H1 (cell line): ENCODE measurements at regions not wholly inside any gene's neighbourhood (a gene's known extent, or its start where the extent isn't known, plus 50 kb on each side); places are given as distances from the start of the nearest gene placed in this dataset.

ENCODE experiments used
- CTCF ChIA-PET: fragments of 300-600 bp; sonication (Branson Sonifier 250); formaldehyde crosslinking; loops from one replicate; lab custom pipeline; 2021; ENCODE audit not compliant: partially characterized antibody; lab: Charles Lee
- POLR2A ChIA-PET: fragments of 300-600 bp; sonication (Branson Sonifier 250); formaldehyde crosslinking; loops from one replicate; lab custom pipeline; 2021; ENCODE audit warnings: inconsistent platforms; ENCODE audit not compliant: partially characterized antibody; lab: Charles Lee
- DNase-seq, 2 experiments: peaks; one replicate each; pipeline versions ENCODE4 v3.0.0 to v3.0.0-alpha.2; 2010 to 2022; ENCODE audit warnings: low spot score in 2 of 2, low read depth in 1 of 2, mixed read lengths in 1 of 2
- FAIRE-seq: peaks from 2 replicates; lab custom pipeline; 2011; peaks lifted over from hg19 to GRCh38; lab: Jason Lieb, UNC
- H2AFZ ChIP-seq: 2 replicates; pipeline ENCODE4 v1.8.1; 2012; ENCODE audit warnings: low read length, inconsistent platforms
- H2AK5ac ChIP-seq: 2 replicates; pipeline ENCODE4 v1.6.1; 2013; ENCODE audit warnings: low read depth, low read length
- H2BK120ac ChIP-seq: replicated peaks from 2 replicates; pipeline ENCODE3; 2013; ENCODE audit warnings: low read depth, low read length, inconsistent platforms
- H2BK12ac ChIP-seq: 2 replicates; pipeline ENCODE4 v1.6.1; 2013; ENCODE audit warnings: low read depth, low read length
- H2BK15ac ChIP-seq: 2 replicates; pipeline ENCODE4 v1.6.1; 2013; ENCODE audit warnings: low read length
- H2BK20ac ChIP-seq: 2 replicates; pipeline ENCODE4 v1.6.1; 2013; ENCODE audit warnings: low read length
- H2BK5ac ChIP-seq: 2 replicates; pipeline ENCODE4 v1.6.1; 2013; ENCODE audit warnings: low read depth, low read length
- H3K14ac ChIP-seq: 2 replicates; pipeline ENCODE4 v1.6.1; 2013; ENCODE audit warnings: inconsistent platforms; ENCODE audit not compliant: insufficient read length
- H3K18ac ChIP-seq: 2 replicates; pipeline ENCODE4 v1.6.1; 2013; ENCODE audit warnings: low read length; ENCODE audit errors: extremely low read depth
- H3K23ac ChIP-seq: 2 replicates; pipeline ENCODE4 v1.6.1; 2013; ENCODE audit warnings: inconsistent platforms; ENCODE audit not compliant: insufficient read length
- H3K23me2 ChIP-seq: 2 replicates; pipeline ENCODE4 v1.6.1; 2013; ENCODE audit warnings: low read depth, low read length
- H3K27ac ChIP-seq: 2 replicates; pipeline ENCODE4 v1.6.1; 2011; ENCODE audit warnings: low read depth, low read length, inconsistent platforms
- H3K27me3 ChIP-seq, 4 experiments: replicated peaks in 1 of 4; 1 replicate in 1 of 4; 2 replicates in 3 of 4; pipeline versions ENCODE4 v1.6.1 to v1.8.1; 2011 to 2013; ENCODE audit warnings: low read length in 3 of 4, mild to moderate bottlenecking in 3 of 4, inconsistent platforms in 2 of 4, mixed read lengths in 2 of 4, moderate library complexity in 1 of 4; ENCODE audit not compliant: control insufficient read depth in 3 of 4, insufficient read depth in 3 of 4; ENCODE audit errors: extremely low read depth in 1 of 4
- H3K36me3 ChIP-seq, 4 experiments: 2 replicates each; pipeline versions ENCODE4 v1.6.1 to v1.8.1; 2011 to 2013; ENCODE audit warnings: mild to moderate bottlenecking in 4 of 4, low read length in 3 of 4, moderate library complexity in 2 of 4, control low read depth in 1 of 4, inconsistent platforms in 1 of 4; ENCODE audit not compliant: insufficient read depth in 4 of 4, control insufficient read depth in 2 of 4
- H3K4ac ChIP-seq: replicated peaks from 2 replicates; pipeline ENCODE3; 2013; ENCODE audit warnings: low read length, low read depth, mixed read lengths, inconsistent platforms; ENCODE audit not compliant: insufficient read length
- H3K4me1 ChIP-seq, 4 experiments: replicated peaks in 1 of 4; 1 replicate in 1 of 4; 2 replicates in 3 of 4; pipeline versions ENCODE4 v1.6.1 to v1.8.1; 2011 to 2013; ENCODE audit warnings: low read length in 3 of 4, inconsistent platforms in 2 of 4, mixed read lengths in 1 of 4; ENCODE audit not compliant: insufficient read depth in 4 of 4, control insufficient read depth in 3 of 4
- H3K4me2 ChIP-seq, 2 experiments: 2 replicates each; pipeline versions ENCODE4 v1.6.1 to v1.8.1; 2011 to 2013; ENCODE audit warnings: low read depth in 2 of 2, low read length in 2 of 2, control low read depth in 1 of 2, inconsistent platforms in 1 of 2, mild to moderate bottlenecking in 1 of 2; ENCODE audit not compliant: insufficient read depth in 1 of 2
- H3K4me3 ChIP-seq, 4 experiments: fragments of 200-600, 300-600 bp in 1 of 4; sonication (generic), shearing (Covaris generic), sonication (Bioruptor Twin) in 1 of 4; 2 replicates each; pipeline versions ENCODE4 v1.5.1 to v1.8.1; 2011 to 2016; ENCODE audit warnings: low read length in 4 of 4, low read depth in 3 of 4, control low read depth in 2 of 4, inconsistent platforms in 2 of 4, mild to moderate bottlenecking in 2 of 4, mixed read lengths in 1 of 4, moderate library complexity in 1 of 4; ENCODE audit not compliant: insufficient read depth in 2 of 4; ENCODE audit errors: extremely low read depth in 1 of 4
- H3K56ac ChIP-seq: replicated peaks from 2 replicates; pipeline ENCODE3; 2013; ENCODE audit warnings: low read depth, mild to moderate bottlenecking, mixed read lengths, low read length, inconsistent platforms; ENCODE audit not compliant: insufficient read length
- H3K79me1 ChIP-seq: 2 replicates; pipeline ENCODE4 v1.6.1; 2013; ENCODE audit warnings: low read depth, low read length, control low read depth
- H3K79me2 ChIP-seq, 2 experiments: 2 replicates each; pipeline versions ENCODE4 v1.6.1 to v1.8.1; 2012 to 2013; ENCODE audit warnings: low read length in 2 of 2, mild to moderate bottlenecking in 2 of 2, inconsistent platforms in 1 of 2; ENCODE audit not compliant: insufficient read depth in 2 of 2, control insufficient read depth in 1 of 2
- H3K9ac ChIP-seq, 4 experiments: replicated peaks in 1 of 4; 1 replicate in 1 of 4; 2 replicates in 3 of 4; pipeline versions ENCODE4 v1.6.1 to v1.8.1; 2011 to 2013; ENCODE audit warnings: low read depth in 3 of 4, low read length in 3 of 4, control low read depth in 2 of 4, mild to moderate bottlenecking in 2 of 4, moderate library complexity in 2 of 4, inconsistent platforms in 1 of 4; ENCODE audit errors: extremely low read depth in 1 of 4
- H3K9me3 ChIP-seq, 2 experiments: 2 replicates each; pipeline versions ENCODE4 v1.6.1 to v1.8.1; 2012 to 2013; ENCODE audit warnings: mild to moderate bottlenecking in 2 of 2, moderate library complexity in 2 of 2, control low read depth in 1 of 2, inconsistent platforms in 1 of 2, low read depth in 1 of 2, low read length in 1 of 2, mixed read lengths in 1 of 2; ENCODE audit not compliant: insufficient read depth in 2 of 2
- H4K20me1 ChIP-seq, 2 experiments: replicated peaks in 1 of 2; 2 replicates each; pipeline versions ENCODE3 to v1.8.1; 2011 to 2013; ENCODE audit warnings: inconsistent platforms in 2 of 2, low read length in 2 of 2, mild to moderate bottlenecking in 1 of 2; ENCODE audit not compliant: insufficient read depth in 2 of 2, control insufficient read depth in 1 of 2
- H4K5ac ChIP-seq: 2 replicates; pipeline ENCODE4 v1.6.1; 2013; ENCODE audit warnings: low read length, low read depth, mixed read lengths, inconsistent platforms; ENCODE audit not compliant: insufficient read length
- H4K8ac ChIP-seq: 2 replicates; pipeline ENCODE4 v1.8.0; 2013; ENCODE audit warnings: mild to moderate bottlenecking, moderate library complexity, low read length, inconsistent platforms; ENCODE audit not compliant: insufficient read depth; ENCODE audit errors: extremely low read depth
- H4K91ac ChIP-seq: replicated peaks from 2 replicates; pipeline ENCODE3; 2013; ENCODE audit warnings: low read length, mixed read lengths, inconsistent platforms; ENCODE audit not compliant: insufficient read length
- CEBPB ChIP-seq: IDR thresholded peaks from 2 replicates; pipeline ENCODE4 v1.6.1; 2012; ENCODE audit warnings: low read depth, low read length
- EGR1 ChIP-seq: IDR thresholded peaks from 2 replicates; pipeline ENCODE4 v1.6.1; 2011; ENCODE audit warnings: low read depth, low read length, borderline replicate concordance
- FOSL1 ChIP-seq: IDR thresholded peaks from 2 replicates; pipeline ENCODE4 v1.6.1; 2011; ENCODE audit warnings: mild to moderate bottlenecking, low read depth, low read length, moderate library complexity; ENCODE audit not compliant: insufficient read depth
- KDM4A ChIP-seq: IDR thresholded peaks from one replicate; pipeline ENCODE4 v1.7.1; 2012; ENCODE audit warnings: low read depth, mild to moderate bottlenecking, moderate library complexity, low read length, inconsistent platforms; ENCODE audit not compliant: severe bottlenecking
- NRF1 ChIP-seq: IDR thresholded peaks from 2 replicates; pipeline ENCODE4 v1.6.1; 2011; ENCODE audit warnings: mild to moderate bottlenecking, low read depth, low read length, improper control_type of control experiment
- POLR2A ChIP-seq, 2 experiments: IDR thresholded peaks; 1 replicate in 1 of 2; 2 replicates in 1 of 2; pipeline ENCODE4 v1.6.1; 2011; ENCODE audit warnings: low read depth in 2 of 2, low read length in 2 of 2, mild to moderate bottlenecking in 2 of 2; ENCODE audit errors: control extremely low read depth in 1 of 2
- POLR2AphosphoS5 ChIP-seq: IDR thresholded peaks from 2 replicates; pipeline ENCODE4 v1.6.1; 2011; ENCODE audit warnings: low read depth, low read length
- RXRA ChIP-seq: IDR thresholded peaks from 2 replicates; pipeline ENCODE4 v1.6.1; 2011; ENCODE audit warnings: low read depth, mild to moderate bottlenecking, low read length, moderate library complexity; ENCODE audit not compliant: insufficient read depth
- SAP30 ChIP-seq: fragments of 300-600 bp; sonication (generic); IDR thresholded peaks from 2 replicates; pipeline ENCODE4 v1.7.1; 2012; ENCODE audit warnings: low read length, moderate library complexity, mild to moderate bottlenecking, inconsistent platforms; ENCODE audit not compliant: insufficient read depth, insufficient replicate concordance
- SIN3A ChIP-seq, 2 experiments: IDR thresholded peaks in 1 of 2; conservative IDR thresholded peaks in 1 of 2; 2 replicates each; pipeline ENCODE4 v1.6.1; 2011 to 2012; ENCODE audit warnings: low read length in 2 of 2, improper control_type of control experiment in 1 of 2, low read depth in 1 of 2, mild to moderate bottlenecking in 1 of 2
- SIRT6 ChIP-seq: IDR thresholded peaks from one replicate; pipeline ENCODE4 v1.7.1; 2012; ENCODE audit warnings: low read length, inconsistent platforms
- SUZ12 ChIP-seq: fragments of 200-600 bp; sonication (generic); IDR thresholded peaks from 2 replicates; pipeline ENCODE4 v1.6.1; 2012; ENCODE audit warnings: mild to moderate bottlenecking, inconsistent platforms, low read length, moderate library complexity, mixed read lengths
- TAF1 ChIP-seq: IDR thresholded peaks from 2 replicates; pipeline ENCODE4 v1.6.1; 2011; ENCODE audit warnings: mild to moderate bottlenecking, low read depth, low read length
- TBP ChIP-seq: IDR thresholded peaks from 2 replicates; pipeline ENCODE4 v1.6.1; 2011; ENCODE audit warnings: low read depth, low read length, improper control_type of control experiment
- TEAD4 ChIP-seq: IDR thresholded peaks from 2 replicates; pipeline ENCODE4 v1.6.1; 2012; ENCODE audit warnings: low read depth, low read length, inconsistent platforms, mixed read lengths
- ZNF274 ChIP-seq: IDR thresholded peaks from 2 replicates; pipeline ENCODE4 v1.7.0; 2012; ENCODE audit warnings: low read length, borderline replicate concordance; ENCODE audit errors: extremely low read depth
- WGBS, 2 experiments: shearing (Covaris generic) in 1 of 2; methylation state at CpG; one replicate each; pipeline versions ENCODE4 v1.1.6 to v1.1.7; 2013 to 2015; ENCODE audit warnings: low lambda C conversion rate in 2 of 2, mixed read lengths in 2 of 2, inconsistent platforms in 1 of 2, low coverage in 1 of 2, missing lambda C conversion rate in 1 of 2; ENCODE audit not compliant: insufficient replicate concordance in 2 of 2, insufficient coverage in 1 of 2, insufficient read length in 1 of 2; ENCODE audit errors: extremely low coverage in 1 of 2, missing lambda C conversion rate in 1 of 2; 5-methylcytosine and 5-hydroxymethylcytosine counted together

DNA sequence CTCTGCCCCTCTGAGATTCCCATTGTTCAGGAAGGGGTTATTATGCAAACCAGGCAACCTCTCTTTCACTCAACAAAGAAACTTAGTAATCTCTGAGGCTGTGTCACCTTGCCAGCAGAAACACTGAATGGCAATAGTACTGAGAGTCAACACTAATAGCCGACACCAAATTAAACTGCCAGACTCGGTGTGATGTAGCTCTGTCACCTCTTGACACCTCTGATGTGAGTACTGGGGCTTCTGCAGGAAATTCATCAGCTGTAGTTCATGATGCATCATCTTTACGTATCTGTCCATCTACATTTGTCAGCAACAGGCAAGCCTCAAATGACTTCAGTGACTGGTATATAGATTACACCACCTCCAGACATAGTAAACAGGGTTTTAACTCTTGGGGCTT is 65.0 kb upstream of the ONECUT1 start:
- no peak for DNase-seq
- no peak overlapping the region for H4K5ac ChIP-seq
- no peak overlapping the region for H2BK120ac ChIP-seq
- no peak overlapping the region for H3K9ac ChIP-seq
- no peak overlapping the region for H3K23ac ChIP-seq
- no peak overlapping the region for H4K8ac ChIP-seq
- no peaks in the 10 kb centered on the region for H3K9me3 ChIP-seq
- H3K4me3 ChIP-seq, result no peak overlapping the region
- ChIA-PET CTCF (interaction anchor here (1.1 to 1.5 kb wide), 3 partner anchors 12 to 36 kb away, joined by 3 to 4 read pairs (median 3); no protein-coding TSS in a partner anchor), POLR2A (no interaction called here)
- no peaks in the 10 kb centered on the region for H3K23me2 ChIP-seq
- no peaks in the 10 kb centered on the region for H3K36me3 ChIP-seq
- H3K56ac ChIP-seq, result no peak overlapping the region
- no peak overlapping the region for H3K14ac ChIP-seq
- H4K91ac ChIP-seq, result no peak overlapping the region
- no peak overlapping the region for H2BK5ac ChIP-seq
- no peak overlapping the region for H3K4me2 ChIP-seq
- H3K4me1 ChIP-seq, result peaks cover 0 to 13% (median 8%) of the 10 kb centered on the region in 4 experiments; a peak in 5 of 7 replicates
- H2BK20ac ChIP-seq, result no peak overlapping the region
- no peaks in the 10 kb centered on the region for H3K79me1 ChIP-seq
- H2BK15ac ChIP-seq, result no peak overlapping the region
- no peak for FAIRE-seq
- no peak overlapping the region for H2AK5ac ChIP-seq
- 88% methylated on average over 3 of the region's 3 CpGs; no CpG with 5 or more reads in 1 of the 2 experiments for WGBS, 2 experiments
- no peak overlapping the region for H2AFZ ChIP-seq
- H3K79me2 ChIP-seq, result no peaks in the 10 kb centered on the region
- no peak overlapping the region for H3K27ac ChIP-seq
- H3K18ac ChIP-seq, result no peak overlapping the region
- H4K20me1 ChIP-seq, result no peaks in the 10 kb centered on the region
- H3K4ac ChIP-seq, result no peak overlapping the region
- peaks cover 0 to 2% (median 0%) of the 10 kb centered on the region in 4 experiments; a peak in 1 of 7 replicates for H3K27me3 ChIP-seq
- no peak overlapping the region for H2BK12ac ChIP-seq
- TF ChIP-seq FOSL1 (no peak), NRF1 (no peak), SAP30 (no peak), ZNF274 (no peak), CEBPB (no peak), EGR1 (no peak), RXRA (no peak), TBP (no peak), SUZ12 (no peak), POLR2A (IDR thresholded peaks at IDR 0.05; ENCODE audit: control extremely low read depth in 1 of 2, low read depth in 2 of 2, low read length in 2 of 2) (no peak), SIRT6 (no peak), TAF1 (no peak), SIN3A (conservative IDR thresholded peaks at IDR 0.05 in 1 of 2, IDR thresholded peaks at IDR 0.05 in 1 of 2; ENCODE audit: low read depth in 1 of 2, low read length in 2 of 2) (no peak), KDM4A (no peak), TEAD4 (no peak), POLR2AphosphoS5 (no peak)
